Keratinocyte (primary cell): ENCODE measurements at regions not wholly inside any gene's neighbourhood (a gene's known extent, or its start where the extent isn't known, plus 50 kb on each side); places are given as distances from the start of the nearest gene placed in this dataset.

Experiments
- DNase-seq: peaks from one replicate; pipeline ENCODE4 v3.0.0-alpha.2; 2011; ENCODE audit warnings: low read depth, missing footprints, low spot score
- FAIRE-seq: peaks from 2 replicates; lab custom pipeline; 2011; peaks lifted over from hg19 to GRCh38; lab: Jason Lieb, UNC
- H2AFZ ChIP-seq: 2 replicates; pipeline ENCODE4 v1.6.0; 2012; ENCODE audit warnings: low read length, control low read depth, inconsistent platforms; ENCODE audit not compliant: control insufficient read depth
- H3K27ac ChIP-seq: 2 replicates; pipeline ENCODE4 v1.5.1; 2011; ENCODE audit warnings: low read length; ENCODE audit not compliant: control insufficient read depth, insufficient read depth
- H3K27me3 ChIP-seq: 3 replicates; pipeline ENCODE4 v1.6.0; 2011; ENCODE audit warnings: low read length; ENCODE audit not compliant: control insufficient read depth, insufficient read depth; ENCODE audit errors: extremely low read depth
- H3K36me3 ChIP-seq, 2 experiments: 2 replicates in 1 of 2; 3 replicates in 1 of 2; pipeline ENCODE4 v1.5.1; 2011; ENCODE audit warnings: low read length in 2 of 2, mild to moderate bottlenecking in 1 of 2; ENCODE audit not compliant: control insufficient read depth in 2 of 2, insufficient read depth in 2 of 2; ENCODE audit errors: extremely low read depth in 1 of 2
- H3K4me1 ChIP-seq: 3 replicates; pipeline ENCODE4 v1.5.1; 2011; ENCODE audit warnings: low read length; ENCODE audit not compliant: control insufficient read depth, insufficient read depth; ENCODE audit errors: extremely low read depth
- H3K4me2 ChIP-seq: 3 replicates; pipeline ENCODE4 v1.6.0; 2011; ENCODE audit warnings: low read depth, low read length; ENCODE audit not compliant: control insufficient read depth, insufficient read depth; ENCODE audit errors: extremely low read depth
- H3K4me3 ChIP-seq, 3 experiments: fragments of 200-600 bp in 1 of 3; sonication (generic) in 1 of 3; 2 replicates in 2 of 3; 3 replicates in 1 of 3; pipeline ENCODE4 v1.5.1; 2011 to 2016; ENCODE audit warnings: low read length in 3 of 3, mild to moderate bottlenecking in 3 of 3, control low read depth in 2 of 3, inconsistent platforms in 1 of 3, low read depth in 1 of 3, mixed read lengths in 1 of 3, mixed run types in 1 of 3, moderate library complexity in 1 of 3; ENCODE audit not compliant: control insufficient read depth in 2 of 3, insufficient read depth in 2 of 3; ENCODE audit errors: extremely low read depth in 1 of 3
- H3K79me2 ChIP-seq: 2 replicates; pipeline ENCODE4 v1.6.0; 2012; ENCODE audit warnings: low read length; ENCODE audit not compliant: control insufficient read depth, insufficient read depth
- H3K9ac ChIP-seq: 3 replicates; pipeline ENCODE4 v1.6.0; 2011; ENCODE audit warnings: low read length; ENCODE audit not compliant: control insufficient read depth, insufficient read depth; ENCODE audit errors: extremely low read depth
- H3K9me1 ChIP-seq: 3 replicates; pipeline ENCODE4 v1.6.0; 2011; ENCODE audit warnings: low read length; ENCODE audit not compliant: control insufficient read depth, insufficient read depth; ENCODE audit errors: extremely low read depth
- H3K9me3 ChIP-seq: 2 replicates; pipeline ENCODE4 v1.5.1; 2012; ENCODE audit warnings: low read depth, low read length; ENCODE audit not compliant: control insufficient read depth
- H4K20me1 ChIP-seq: 3 replicates; pipeline ENCODE4 v1.6.0; 2011; ENCODE audit warnings: low read length; ENCODE audit not compliant: control insufficient read depth, insufficient read depth; ENCODE audit errors: extremely low read depth
- EZH2 ChIP-seq: IDR thresholded peaks from one replicate; pipeline ENCODE4 v1.6.1; 2012; ENCODE audit warnings: inconsistent platforms, mild to moderate bottlenecking, low read length, moderate library complexity
- dilution Hi-C: fragments of 300-500 bp; cut with MboI; formaldehyde crosslinking; loops from one replicate; pipeline ENCODE4 v1.7.0; 2020; ENCODE audit warnings: low sequenced_read_pairs; ENCODE audit not compliant: extremely low pct_ligation_motif_present
- TF ChIP-seq, protein P1 (sequence below), 3 experiments: IDR thresholded peaks in 1 of 3; conservative IDR thresholded peaks in 1 of 3; optimal IDR thresholded peaks in 1 of 3; 2 replicates in 2 of 3; 3 replicates in 1 of 3; pipeline versions ENCODE3 to v1.5.1; 2011; ENCODE audit warnings: low read length in 3 of 3, mild to moderate bottlenecking in 3 of 3, moderate library complexity in 2 of 3, control low read depth in 1 of 3, inconsistent platforms in 1 of 3; ENCODE audit not compliant: insufficient read depth in 2 of 3; ENCODE audit errors: extremely low read depth in 1 of 3

- H3K9me3 ChIP-seq, result peaks cover 2% of the 10 kb centered on the region
- FAIRE-seq, result no peak
- no peak overlapping the region for H3K9ac ChIP-seq
- TF ChIP-seq, protein P1, sequence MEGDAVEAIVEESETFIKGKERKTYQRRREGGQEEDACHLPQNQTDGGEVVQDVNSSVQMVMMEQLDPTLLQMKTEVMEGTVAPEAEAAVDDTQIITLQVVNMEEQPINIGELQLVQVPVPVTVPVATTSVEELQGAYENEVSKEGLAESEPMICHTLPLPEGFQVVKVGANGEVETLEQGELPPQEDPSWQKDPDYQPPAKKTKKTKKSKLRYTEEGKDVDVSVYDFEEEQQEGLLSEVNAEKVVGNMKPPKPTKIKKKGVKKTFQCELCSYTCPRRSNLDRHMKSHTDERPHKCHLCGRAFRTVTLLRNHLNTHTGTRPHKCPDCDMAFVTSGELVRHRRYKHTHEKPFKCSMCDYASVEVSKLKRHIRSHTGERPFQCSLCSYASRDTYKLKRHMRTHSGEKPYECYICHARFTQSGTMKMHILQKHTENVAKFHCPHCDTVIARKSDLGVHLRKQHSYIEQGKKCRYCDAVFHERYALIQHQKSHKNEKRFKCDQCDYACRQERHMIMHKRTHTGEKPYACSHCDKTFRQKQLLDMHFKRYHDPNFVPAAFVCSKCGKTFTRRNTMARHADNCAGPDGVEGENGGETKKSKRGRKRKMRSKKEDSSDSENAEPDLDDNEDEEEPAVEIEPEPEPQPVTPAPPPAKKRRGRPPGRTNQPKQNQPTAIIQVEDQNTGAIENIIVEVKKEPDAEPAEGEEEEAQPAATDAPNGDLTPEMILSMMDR (optimal IDR thresholded peaks at IDR 0.05 in 1 of 3, IDR thresholded peaks at IDR 0.05 in 1 of 3, conservative IDR thresholded peaks at IDR 0.05 in 1 of 3; ENCODE audit: extremely low read depth in 1 of 3, insufficient read depth in 2 of 3, low read length in 3 of 3), result no peak
- TF ChIP-seq EZH2, result no peak
- no peak overlapping the region for H2AFZ ChIP-seq
- no peaks in the 10 kb centered on the region for H4K20me1 ChIP-seq
- no peaks in the 10 kb centered on the region for H3K9me1 ChIP-seq
- no peaks in the 10 kb centered on the region for H3K36me3 ChIP-seq
- no peak for DNase-seq
- no peak overlapping the region for H3K4me2 ChIP-seq
- dilution Hi-C loops, result no loop called here
- no peak overlapping the region for H3K27ac ChIP-seq
- no peaks in the 10 kb centered on the region for H3K27me3 ChIP-seq
- H3K79me2 ChIP-seq, result no peaks in the 10 kb centered on the region
- no peaks in the 10 kb centered on the region for H3K4me1 ChIP-seq
- no peak overlapping the region for H3K4me3 ChIP-seq
Observed at GRCh38 chr2:122145856-122146255, 390.4 kb downstream of the TSN start.

GRCh38 chr2:122148128-122148767 lies 392.8 kb downstream of the TSN start:
- Histone ChIP-seq H2AFZ (no peak overlapping the region), H3K9ac (no peak overlapping the region), H3K4me2 (no peak overlapping the region), H3K9me1 (no peaks in the 10 kb centered on the region), H3K79me2 (no peaks in the 10 kb centered on the region), H3K9me3 (peaks cover 2% of the 10 kb centered on the region), H3K4me1 (no peaks in the 10 kb centered on the region), H4K20me1 (no peaks in the 10 kb centered on the region), H3K27ac (no peak overlapping the region), H3K36me3 (no peaks in the 10 kb centered on the region), H3K27me3 (no peaks in the 10 kb centered on the region), H3K4me3 (no peak overlapping the region)
- FAIRE-seq (no peak), DNase-seq (no peak)
- dilution Hi-C loops, result no loop called here
- TF ChIP-seq, protein P1 (optimal IDR thresholded peaks at IDR 0.05 in 1 of 3, IDR thresholded peaks at IDR 0.05 in 1 of 3, conservative IDR thresholded peaks at IDR 0.05 in 1 of 3; ENCODE audit: extremely low read depth in 1 of 3, insufficient read depth in 2 of 3, low read length in 3 of 3), result no peak
- no peak for TF ChIP-seq EZH2
